ENCODE measurements at regions not wholly inside any gene's neighbourhood (a gene's known extent, or its start where the extent isn't known, plus 50 kb on each side); places are given as distances from the start of the nearest gene placed in this dataset.

DNA sequence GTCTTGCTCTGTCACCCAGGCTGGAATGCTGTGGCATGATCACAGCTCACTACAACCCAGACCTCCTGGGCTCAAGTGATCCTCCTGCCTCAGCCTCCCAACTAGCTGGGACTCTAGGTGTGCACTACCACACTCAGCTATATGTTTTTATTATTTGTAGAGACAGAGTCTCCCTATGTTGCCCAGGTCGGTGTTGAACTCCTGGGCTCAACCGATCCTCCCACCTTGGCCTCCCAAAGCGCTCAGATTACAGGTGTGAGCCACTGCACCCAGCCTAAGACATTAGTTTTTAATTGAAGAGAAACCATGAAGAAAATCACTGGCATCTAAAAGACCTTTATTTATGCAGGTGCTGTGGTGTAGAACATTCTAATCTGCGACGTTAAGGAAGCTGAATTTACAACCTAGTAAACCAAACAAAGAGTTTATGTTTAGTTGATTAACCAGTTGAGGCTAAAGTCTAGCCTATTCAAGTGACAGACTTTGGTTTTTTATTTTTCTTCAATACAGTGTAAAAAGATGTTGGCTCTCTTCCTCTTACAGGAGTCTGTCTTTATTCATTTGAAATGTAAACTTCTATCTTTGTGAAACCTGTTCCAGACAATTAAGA lies 52.5 kb upstream of the NBL1 start:
- H3K4me3 Mint-ChIP-seq, result no peak overlapping the region
- TF ChIP-seq, protein P1, sequence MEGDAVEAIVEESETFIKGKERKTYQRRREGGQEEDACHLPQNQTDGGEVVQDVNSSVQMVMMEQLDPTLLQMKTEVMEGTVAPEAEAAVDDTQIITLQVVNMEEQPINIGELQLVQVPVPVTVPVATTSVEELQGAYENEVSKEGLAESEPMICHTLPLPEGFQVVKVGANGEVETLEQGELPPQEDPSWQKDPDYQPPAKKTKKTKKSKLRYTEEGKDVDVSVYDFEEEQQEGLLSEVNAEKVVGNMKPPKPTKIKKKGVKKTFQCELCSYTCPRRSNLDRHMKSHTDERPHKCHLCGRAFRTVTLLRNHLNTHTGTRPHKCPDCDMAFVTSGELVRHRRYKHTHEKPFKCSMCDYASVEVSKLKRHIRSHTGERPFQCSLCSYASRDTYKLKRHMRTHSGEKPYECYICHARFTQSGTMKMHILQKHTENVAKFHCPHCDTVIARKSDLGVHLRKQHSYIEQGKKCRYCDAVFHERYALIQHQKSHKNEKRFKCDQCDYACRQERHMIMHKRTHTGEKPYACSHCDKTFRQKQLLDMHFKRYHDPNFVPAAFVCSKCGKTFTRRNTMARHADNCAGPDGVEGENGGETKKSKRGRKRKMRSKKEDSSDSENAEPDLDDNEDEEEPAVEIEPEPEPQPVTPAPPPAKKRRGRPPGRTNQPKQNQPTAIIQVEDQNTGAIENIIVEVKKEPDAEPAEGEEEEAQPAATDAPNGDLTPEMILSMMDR (conservative IDR thresholded peaks at IDR 0.05), result no peak
- no peaks in the 10 kb centered on the region for H3K9me3 Mint-ChIP-seq
- peaks cover 4% of the 10 kb centered on the region for H3K4me1 Mint-ChIP-seq
- Histone ChIP-seq H3K4me3 (ENCODE audit: low read length) (no peak overlapping the region), H3K36me3 (ENCODE audit: control insufficient read depth, insufficient read depth, low read length) (no peaks in the 10 kb centered on the region), H3K27ac (ENCODE audit: low read depth, low read length) (no peak overlapping the region), H3K27me3 (ENCODE audit: control insufficient read depth, insufficient read depth, low read length, poor library complexity, severe bottlenecking) (no peaks in the 10 kb centered on the region), H3K9ac (ENCODE audit: extremely low read depth, low read length, poor library complexity, severe bottlenecking) (no peak overlapping the region), H3K9me3 (ENCODE audit: control insufficient read depth, low read length) (no peaks in the 10 kb centered on the region), H3K4me1 (ENCODE audit: control insufficient read depth, insufficient read depth, low read length) (peaks cover 4% of the 10 kb centered on the region)
- no peaks in the 10 kb centered on the region for H3K36me3 Mint-ChIP-seq (ENCODE audit: low read depth)
- peaks cover 7% of the 10 kb centered on the region for H3K27me3 Mint-ChIP-seq (ENCODE audit: insufficient read depth)
- 83 to 88% methylated on average over 5 of the region's 5 CpGs for WGBS, 2 experiments (ENCODE audit: insufficient coverage in 1 of 2, insufficient read length in 1 of 2)
- no peak overlapping the region for H3K27ac Mint-ChIP-seq
- no peak for DNase-seq

DNA sequence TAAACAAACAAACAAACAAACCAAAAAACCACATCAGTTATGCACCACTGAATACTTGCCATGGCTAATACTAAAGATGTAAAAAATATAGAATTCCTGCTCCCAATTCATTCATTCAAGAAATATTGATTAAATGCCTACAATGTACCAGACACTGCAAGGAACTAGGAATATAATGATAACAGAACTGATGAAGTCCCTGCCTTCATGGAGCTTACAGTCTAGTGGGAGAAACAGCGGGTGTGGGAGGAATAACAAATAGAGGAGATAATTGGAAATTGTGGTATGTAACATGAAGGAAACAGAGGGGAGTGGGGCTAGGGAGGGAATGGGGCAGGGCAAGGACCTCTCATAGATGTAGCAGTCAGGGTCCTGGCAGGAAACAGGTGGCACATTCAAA lies 58.6 kb upstream of the NBL1 start:
- H3K9me3 ChIP-seq (ENCODE audit: control insufficient read depth, low read length), result no peaks in the 10 kb centered on the region
- Mint-ChIP-seq H3K27me3 (ENCODE audit: insufficient read depth) (peaks cover 3% of the 10 kb centered on the region), H3K9me3 (no peaks in the 10 kb centered on the region), H3K36me3 (ENCODE audit: low read depth) (no peaks in the 10 kb centered on the region), H3K4me3 (no peak overlapping the region), H3K4me1 (no peaks in the 10 kb centered on the region), H3K27ac (no peak overlapping the region)
- no peaks in the 10 kb centered on the region for H3K36me3 ChIP-seq (ENCODE audit: control insufficient read depth, insufficient read depth, low read length)
- DNase-seq, result no peak
- no peaks in the 10 kb centered on the region for H3K4me1 ChIP-seq (ENCODE audit: control insufficient read depth, insufficient read depth, low read length)
- peaks cover 5% of the 10 kb centered on the region for H3K27me3 ChIP-seq (ENCODE audit: control insufficient read depth, insufficient read depth, low read length, poor library complexity, severe bottlenecking)
- H3K27ac ChIP-seq (ENCODE audit: low read depth, low read length), result no peak overlapping the region
- H3K9ac ChIP-seq (ENCODE audit: extremely low read depth, low read length, poor library complexity, severe bottlenecking), result no peak overlapping the region
- TF ChIP-seq, protein P1 (conservative IDR thresholded peaks at IDR 0.05), result no peak
- H3K4me3 ChIP-seq (ENCODE audit: low read length), result no peak overlapping the region
- 95 to 100% methylated on average over 1 of the region's 1 CpG for WGBS, 2 experiments (ENCODE audit: insufficient coverage in 1 of 2, insufficient read length in 1 of 2)

DNA sequence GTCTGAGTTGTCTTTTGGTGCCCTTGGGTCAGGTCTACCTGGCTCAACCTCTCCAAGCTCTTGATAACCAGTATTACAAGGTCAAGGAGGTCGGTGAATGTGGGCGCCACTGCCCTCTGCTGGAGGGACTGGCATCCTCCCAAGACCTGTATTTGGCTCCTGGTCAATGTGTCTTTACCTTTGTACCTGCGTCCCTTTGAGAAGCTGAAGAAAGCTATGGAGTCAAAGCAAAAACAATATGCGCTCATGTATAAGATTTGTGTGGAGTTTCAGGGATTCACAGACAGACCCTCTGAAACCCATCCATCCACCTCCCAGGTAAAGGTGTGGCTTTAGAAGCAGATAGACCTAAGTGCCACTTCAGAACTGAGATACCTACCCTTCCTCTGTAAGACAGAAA lies 61.8 kb upstream of the NBL1 start:
- Histone ChIP-seq H3K4me1 (ENCODE audit: control insufficient read depth, insufficient read depth, low read length) (no peaks in the 10 kb centered on the region), H3K27me3 (ENCODE audit: control insufficient read depth, insufficient read depth, low read length, poor library complexity, severe bottlenecking) (peaks cover 30% of the 10 kb centered on the region), H3K9me3 (ENCODE audit: control insufficient read depth, low read length) (no peaks in the 10 kb centered on the region), H3K9ac (ENCODE audit: extremely low read depth, low read length, poor library complexity, severe bottlenecking) (no peak overlapping the region), H3K36me3 (ENCODE audit: control insufficient read depth, insufficient read depth, low read length) (no peaks in the 10 kb centered on the region), H3K27ac (ENCODE audit: low read depth, low read length) (no peak overlapping the region), H3K4me3 (ENCODE audit: low read length) (no peak overlapping the region)
- Mint-ChIP-seq H3K27me3 (ENCODE audit: insufficient read depth) (peaks cover 12% of the 10 kb centered on the region), H3K9me3 (no peaks in the 10 kb centered on the region), H3K4me3 (no peak overlapping the region), H3K27ac (no peak overlapping the region), H3K36me3 (ENCODE audit: low read depth) (no peaks in the 10 kb centered on the region), H3K4me1 (no peaks in the 10 kb centered on the region)
- 0 to 30% methylated on average over 2 to 4 of the region's 4 CpGs for WGBS, 2 experiments (ENCODE audit: insufficient coverage in 1 of 2, insufficient read length in 1 of 2)
- TF ChIP-seq, protein P1 (conservative IDR thresholded peaks at IDR 0.05), result peak; percentile 93
- peak; percentile 97 for DNase-seq

All from endodermal cell (in vitro differentiated cells).